HG03025 (cell line): ENCODE measurements at regions not wholly inside any gene's neighbourhood (a gene's known extent, or its start where the extent isn't known, plus 50 kb on each side); places are given as distances from the start of the nearest gene placed in this dataset.
"Not testable (repeated sequence)": the region's sequence is repeated elsewhere in the genome, so short reads cannot be mapped to it uniquely, and the experiment has no call there.

Source experiments
- ATAC-seq: cut with Tn5 transposase; IDR thresholded peaks from one replicate; pipeline ENCODE4 v1.9.1; 2021; ENCODE audit warnings: mild to moderate bottlenecking, moderate library complexity; ENCODE audit not compliant: unreplicated experiment, low FRiP score

DNA sequence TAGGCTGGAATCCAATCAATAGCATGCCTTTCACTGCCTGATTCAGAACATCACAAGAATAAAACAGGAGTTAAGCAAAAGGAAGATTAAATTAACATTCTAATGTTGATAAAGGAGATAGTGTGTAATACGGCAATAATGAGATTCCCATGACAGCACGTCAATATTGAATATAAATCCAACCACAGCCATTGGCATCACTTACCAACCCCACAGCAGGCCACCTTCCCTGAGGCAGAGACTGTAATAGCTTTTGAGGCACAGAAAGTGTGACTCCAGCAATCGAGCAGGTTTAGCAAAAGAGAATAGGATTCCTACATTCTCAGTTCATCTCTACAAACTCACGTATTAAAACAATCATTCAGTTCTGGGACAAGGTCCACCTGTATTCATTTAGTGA lies 954.6 kb upstream of the CDH18 start:
- not testable (repeated sequence) for ATAC-seq

DNA sequence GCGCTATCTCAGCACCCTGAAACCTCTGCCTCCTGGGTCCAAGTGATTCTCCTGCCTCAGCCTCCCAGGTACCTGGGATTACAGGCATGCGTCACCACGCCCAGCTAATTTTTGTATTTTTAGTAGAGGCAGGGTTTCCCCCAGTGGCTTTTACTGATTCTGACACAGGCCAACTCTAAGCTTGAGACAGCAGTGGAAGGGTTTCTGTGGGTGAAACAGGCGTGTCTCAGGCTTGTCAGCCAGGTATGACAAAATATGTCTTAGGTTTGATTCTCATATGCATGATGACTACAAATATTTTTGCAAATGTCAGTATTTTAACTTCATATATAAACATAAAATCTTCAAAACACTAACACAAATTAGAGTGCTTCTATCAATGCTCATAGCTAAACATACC lies 952.8 kb upstream of the CDH18 start:
- ATAC-seq: not testable (repeated sequence)

DNA sequence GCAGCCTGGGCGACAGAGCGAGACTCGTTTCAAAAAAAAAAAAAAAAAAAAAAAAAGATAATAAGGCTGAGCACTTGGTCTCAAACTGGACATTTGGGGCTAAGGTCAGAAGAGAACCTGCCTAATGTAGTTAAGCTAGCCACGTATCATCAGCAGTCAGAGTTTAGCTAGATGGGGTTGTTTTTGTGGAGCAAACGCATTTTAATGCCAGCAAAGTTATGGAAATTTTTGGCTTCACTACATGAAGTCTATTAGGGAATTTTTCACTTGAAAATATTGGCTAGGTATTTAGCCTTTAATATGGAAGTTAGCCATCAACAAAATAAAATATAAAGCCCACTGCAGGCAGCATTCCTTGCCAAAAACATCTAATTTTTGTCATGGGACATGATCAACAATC lies 902.9 kb upstream of the CDH18 start:
- not testable (repeated sequence) for ATAC-seq

DNA sequence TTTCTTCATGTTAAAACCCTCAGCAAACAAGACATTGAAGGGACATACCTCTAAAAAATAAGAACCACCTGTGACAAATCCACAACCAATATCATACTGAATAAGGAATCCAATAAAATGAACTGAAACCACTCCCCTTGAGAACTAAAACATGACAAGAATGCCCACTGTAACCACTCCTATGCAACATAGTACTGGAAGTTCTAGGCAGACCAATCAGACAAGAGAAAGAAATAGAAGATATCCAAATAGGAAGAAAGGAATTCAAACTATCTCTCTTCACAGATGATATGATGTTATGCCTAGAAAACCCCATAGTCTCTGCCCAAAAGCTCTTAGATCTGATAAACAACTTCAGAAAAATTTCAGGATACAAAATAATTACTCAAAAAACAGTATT lies 887.7 kb upstream of the CDH18 start:
- ATAC-seq: not testable (repeated sequence)

DNA sequence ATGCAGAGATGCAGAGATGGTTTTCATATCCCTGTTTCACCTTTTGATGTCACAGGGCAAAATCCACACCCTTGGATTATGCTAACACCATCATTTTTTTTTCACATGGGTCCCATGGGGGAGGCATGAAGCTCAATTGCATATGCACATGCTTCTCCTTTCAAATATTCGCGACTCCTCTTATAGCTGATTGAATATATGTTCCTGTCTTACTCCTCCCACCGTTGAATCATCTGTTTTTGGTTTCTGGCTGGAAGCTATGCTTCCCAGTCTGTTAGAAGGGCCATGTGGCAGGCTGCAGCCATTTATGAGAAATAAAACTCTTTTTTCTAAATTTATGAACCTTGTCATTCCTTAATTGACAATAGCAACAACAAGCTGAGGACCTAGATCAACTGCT lies 877.9 kb upstream of the CDH18 start:
- not testable (repeated sequence) for ATAC-seq

DNA sequence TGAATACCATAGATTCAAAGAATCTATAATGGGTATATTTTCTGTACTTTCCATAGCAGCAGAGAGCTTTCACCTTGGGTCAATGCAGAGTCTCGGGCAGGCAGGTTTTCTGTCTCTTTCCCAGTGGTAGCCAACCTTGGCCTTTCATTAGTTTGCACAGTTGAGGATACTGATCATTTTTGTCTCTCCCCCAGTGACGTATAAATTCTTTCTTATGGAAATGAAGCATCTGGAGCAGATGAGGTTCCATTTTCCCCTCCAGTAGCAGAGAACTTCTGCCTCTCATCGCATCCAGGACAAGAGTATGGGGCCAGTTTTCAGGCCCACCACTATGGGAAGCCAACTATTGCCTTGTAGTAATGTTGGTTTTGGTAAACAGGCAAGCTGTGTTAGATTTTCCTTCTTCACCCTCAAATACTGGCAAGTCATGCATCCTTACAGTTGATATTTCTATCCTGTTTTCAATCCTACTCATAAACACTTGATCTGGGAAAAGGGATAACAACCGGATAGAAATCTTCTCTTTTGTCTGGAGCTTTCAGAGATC lies 845.2 kb upstream of the CDH18 start:
- ATAC-seq: no peak

DNA sequence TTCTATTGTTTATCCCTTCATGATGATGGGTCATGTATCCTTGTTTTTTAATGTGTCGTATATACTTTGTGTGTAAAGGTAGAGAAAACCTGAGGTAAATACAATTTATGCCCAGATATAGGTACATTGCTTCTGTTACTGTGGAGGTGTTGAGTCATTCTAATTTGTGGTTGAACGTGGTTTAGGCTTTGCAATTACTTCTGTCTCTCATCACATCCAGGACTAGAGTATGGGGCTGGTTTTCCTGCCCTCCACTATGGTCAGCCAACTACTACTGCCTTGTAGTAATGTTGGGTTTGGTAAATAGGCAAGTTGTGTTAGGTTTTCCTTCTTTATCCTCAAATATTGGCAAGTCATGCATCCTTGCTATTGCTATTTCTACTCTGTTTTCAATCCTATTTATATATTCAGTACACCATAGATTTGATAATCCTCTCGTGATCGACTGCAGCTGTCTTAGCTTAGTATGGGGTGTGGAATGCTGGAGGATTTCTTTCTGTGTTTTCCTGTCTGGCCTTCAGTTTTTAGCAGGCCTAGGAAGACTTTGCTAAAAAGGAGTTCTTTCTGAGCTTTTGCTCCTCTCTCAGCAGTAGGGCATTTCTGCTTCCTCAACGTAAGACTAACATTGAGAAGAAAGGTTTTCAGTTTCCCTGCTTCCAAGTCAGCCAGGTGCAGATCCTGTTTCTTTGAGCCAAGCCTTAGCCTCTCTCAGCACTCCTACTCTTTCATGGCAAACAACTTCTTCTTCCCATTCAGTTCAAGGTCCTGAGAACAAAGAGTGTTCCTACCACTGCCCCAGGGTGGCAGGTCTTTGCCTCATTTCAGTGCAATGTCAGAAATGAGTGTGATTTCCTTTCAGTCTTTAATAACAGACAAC lies 844.4 kb upstream of the CDH18 start:
- ATAC-seq: no peak

DNA sequence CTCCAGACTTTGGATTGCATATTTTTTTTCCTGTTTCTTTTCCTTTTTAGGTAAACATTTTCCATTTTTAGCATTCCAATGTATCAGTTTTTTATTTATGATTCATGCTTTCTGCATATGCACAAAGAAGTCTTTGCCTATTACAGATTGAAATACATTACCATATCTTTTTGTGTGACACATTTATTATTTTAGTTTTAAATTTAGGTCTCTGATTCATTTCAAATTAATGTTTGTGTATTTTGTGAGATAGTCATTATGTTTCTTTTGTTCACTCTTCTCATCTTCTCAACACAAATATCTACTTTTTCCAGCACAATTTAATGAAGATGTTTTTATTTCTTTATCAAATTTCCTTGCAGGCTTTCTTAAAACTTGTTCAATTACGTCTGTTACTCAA lies 838.0 kb upstream of the CDH18 start:
- ATAC-seq: not testable (repeated sequence)

DNA sequence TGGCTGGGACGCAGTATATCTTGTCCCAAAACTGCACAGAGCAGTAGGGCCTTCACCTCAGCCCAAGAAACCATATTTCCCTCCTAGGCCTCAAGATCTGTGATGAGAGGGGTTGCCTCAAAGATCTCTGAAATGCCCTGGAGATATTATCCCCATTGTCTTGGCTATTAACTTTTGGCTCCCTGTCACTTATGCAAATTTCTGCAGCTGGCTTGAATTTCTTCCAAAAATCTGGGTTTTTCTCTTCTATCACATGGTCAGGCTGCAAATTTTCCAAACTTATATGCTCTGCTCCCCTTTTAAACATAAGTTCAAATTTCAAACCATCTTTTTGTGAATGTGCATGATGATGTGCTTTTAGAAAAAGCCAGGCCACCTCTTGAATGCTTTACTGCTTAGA lies 809.2 kb upstream of the CDH18 start:
- ATAC-seq: not testable (repeated sequence)

DNA sequence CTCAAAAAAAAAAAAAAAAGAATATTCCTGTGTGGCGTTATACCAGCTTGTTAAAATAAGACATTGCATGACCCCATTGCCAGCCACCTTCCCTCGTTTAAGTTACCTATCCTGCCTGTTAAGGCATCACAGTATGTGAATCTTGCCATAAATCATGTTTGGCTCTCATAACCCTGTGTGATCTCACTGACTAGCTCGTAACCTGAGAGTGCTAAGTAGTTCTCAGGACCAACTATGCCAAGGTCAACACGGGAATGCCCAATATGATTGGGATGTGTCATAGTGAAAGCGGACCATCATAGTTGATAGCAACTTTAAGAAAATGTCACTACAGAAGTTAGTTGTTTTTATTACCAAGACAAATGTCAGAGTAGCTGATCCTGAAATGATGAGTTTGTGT lies 796.8 kb upstream of the CDH18 start:
- not testable (repeated sequence) for ATAC-seq

DNA sequence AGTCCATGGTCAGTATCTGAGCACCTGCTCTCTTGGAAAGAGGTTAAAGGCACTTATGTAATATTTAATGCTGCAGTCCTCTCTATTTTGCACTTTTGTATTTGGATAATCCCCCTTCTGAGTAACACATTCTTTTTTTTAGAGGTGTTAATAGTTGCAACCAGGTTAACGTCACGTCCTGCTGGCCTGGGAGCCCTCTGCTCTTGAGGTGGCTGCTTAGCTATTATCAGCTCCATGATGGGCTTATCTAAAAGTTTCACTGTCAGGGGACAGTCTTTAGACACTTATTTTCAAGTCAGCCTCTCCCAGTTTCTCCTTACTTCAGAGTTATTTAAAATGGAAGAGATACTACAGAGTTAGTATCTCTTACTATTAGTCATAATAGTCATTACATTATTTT lies 795.5 kb upstream of the CDH18 start:
- ATAC-seq: not testable (repeated sequence)

DNA sequence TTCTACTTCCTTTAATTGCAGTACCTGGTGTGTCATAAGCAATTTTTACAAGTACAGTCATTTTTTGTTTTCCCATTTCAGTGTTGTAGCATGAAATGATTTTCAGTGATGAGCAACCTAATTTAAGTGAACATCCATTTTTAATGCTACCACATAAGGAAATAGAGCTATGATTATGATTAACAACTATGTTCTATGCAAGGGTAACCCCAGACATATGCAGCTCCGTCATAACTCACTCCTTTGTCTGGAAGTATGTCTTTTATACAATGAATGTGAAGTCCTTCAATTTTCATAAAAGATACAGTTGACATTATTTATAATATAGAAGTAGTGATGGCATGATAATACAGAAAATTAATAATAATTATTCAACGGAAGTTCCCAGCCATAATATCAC lies 783.3 kb upstream of the CDH18 start:
- not testable (repeated sequence) for ATAC-seq

DNA sequence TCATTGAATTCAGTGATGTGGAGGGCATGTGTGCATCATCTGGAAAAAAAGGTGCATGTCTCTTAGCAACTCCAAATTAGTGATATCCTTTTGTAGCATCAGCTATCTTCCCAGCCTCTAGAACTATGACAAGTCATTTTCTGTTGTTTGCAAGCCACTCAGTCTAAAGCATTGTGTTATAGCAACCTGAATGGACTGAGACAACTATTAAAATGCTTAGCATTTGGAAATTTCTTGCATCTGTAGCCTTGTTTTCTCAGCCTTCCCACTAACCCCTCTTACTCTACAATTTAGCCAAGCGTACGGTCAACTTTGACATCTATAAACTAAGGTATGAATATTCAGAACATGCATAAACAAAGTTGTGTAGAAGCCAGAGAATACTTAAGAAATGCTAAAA lies 777.1 kb upstream of the CDH18 start:
- not testable (repeated sequence) for ATAC-seq

DNA sequence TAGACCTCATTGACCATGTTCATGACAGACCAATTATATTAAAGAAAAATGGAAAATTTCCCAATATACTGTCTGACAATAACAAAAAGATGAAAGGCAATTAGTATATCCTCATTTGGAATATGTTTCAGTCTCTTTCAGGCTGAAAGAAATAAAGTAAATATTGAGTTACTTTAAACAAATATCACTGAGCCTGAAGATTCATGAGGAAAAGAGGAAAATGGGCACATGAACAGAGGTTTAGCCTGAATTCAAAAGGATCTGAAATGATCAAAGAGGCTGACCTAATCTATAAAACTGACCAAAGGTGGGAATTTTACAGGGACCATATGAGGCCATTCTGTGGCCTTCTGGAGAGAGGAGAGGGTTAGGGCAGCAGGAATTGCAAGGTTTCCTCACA lies 771.5 kb upstream of the CDH18 start:
- not testable (repeated sequence) for ATAC-seq

DNA sequence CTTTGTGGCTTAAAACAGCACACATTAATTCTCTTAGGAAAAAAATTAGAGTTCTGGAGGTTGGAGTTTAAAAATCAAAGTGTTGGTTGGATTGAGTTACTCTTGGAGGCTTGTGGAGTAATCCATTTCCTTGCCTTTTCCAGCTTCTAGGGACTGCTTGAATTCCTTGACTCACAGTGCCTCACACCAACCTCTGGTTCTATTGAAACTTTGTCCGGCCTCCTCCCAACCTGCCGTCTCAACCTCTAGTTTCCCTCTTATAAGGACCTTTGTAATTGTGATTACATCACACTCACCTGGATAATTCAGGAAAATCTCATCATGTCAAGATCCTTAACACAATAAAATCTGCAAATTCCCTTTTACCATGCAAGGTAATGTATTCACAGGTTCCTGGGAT lies 764.2 kb upstream of the CDH18 start:
- not testable (repeated sequence) for ATAC-seq

DNA sequence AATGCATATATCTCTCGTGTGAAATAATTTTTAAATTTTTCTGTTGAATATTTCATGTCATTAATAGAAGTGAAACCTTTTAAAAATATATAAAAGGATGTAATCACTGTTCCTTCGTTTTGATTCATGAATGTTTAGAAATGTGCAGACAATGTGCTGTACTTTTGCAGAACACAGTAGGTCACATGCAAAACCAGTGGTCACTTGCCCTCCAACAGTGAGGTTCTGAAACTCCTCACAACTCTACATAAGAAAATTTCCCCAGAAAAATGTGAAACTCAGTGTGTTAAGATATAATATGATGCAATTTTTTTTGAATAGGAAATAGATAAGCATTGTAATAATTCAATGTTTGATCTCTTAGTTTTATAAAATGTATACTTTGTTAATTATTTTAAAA lies 747.7 kb upstream of the CDH18 start:
- not testable (repeated sequence) for ATAC-seq

DNA sequence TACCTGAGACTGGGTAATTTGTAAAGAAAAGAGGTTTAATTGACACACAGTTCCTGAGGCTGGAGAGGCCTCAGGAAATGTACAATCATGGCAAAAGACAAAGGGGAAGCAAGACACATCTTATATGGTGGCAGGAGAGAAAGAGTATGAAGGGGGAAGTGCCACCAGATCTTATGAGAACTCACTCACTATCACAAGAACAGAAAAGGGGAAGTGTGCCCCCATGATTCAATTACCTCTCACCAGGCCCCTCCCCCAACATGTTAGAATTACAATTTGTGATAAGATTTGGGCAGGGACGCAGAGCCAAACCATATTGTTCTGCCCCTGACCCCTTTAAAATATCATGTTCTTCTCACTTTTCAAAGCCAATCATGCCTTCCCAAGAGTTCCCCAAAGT lies 744.2 kb upstream of the CDH18 start:
- not testable (repeated sequence) for ATAC-seq

DNA sequence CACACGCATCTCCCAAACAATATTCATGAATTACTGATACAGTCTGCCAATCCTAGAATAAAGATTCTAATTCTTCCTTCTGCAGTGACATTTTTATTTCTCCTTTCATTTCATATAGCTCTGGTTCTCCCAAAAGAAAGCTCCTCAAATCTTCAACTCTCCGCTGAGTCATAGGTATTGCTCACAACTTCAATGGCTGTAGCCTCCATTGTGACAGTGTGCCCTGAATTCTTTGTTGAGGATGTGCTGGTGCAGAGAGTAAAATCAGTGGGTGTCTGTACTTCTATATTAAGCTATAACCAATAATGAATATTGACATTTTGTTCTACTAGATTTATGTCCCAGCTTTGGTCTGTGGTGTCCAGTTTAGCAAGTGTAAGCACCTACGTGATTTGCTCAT lies 733.3 kb upstream of the CDH18 start:
- ATAC-seq: not testable (repeated sequence)

DNA sequence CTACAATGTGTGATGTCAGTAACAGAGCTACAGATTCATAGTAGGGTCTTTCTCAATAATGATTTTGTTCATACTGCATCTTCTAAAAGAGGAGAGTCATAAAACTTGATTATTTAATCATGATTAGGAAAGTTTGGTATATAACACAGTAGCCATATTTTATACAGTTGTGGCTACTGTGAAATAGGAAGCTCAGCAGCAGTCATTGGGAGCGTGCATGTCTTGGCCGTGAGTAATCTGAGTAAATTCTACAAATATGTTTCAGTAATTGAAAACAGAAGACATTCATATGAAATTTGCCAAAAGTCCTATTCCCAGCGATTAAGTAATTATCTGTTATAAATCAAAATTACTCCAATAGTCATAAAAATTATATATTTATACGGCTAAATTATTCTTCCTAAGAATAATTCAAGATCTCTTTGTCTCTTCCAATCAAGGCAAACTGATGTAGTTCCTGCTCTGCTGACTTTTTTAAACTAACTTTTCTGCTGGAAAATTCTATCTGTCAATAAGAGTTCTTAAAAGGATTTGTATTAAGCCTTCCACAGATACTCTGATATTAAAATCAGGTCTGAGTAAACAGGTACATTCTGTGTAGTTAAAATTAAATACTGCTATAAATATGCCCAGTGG lies 723.6 kb upstream of the CDH18 start:
- not testable (repeated sequence) for ATAC-seq

DNA sequence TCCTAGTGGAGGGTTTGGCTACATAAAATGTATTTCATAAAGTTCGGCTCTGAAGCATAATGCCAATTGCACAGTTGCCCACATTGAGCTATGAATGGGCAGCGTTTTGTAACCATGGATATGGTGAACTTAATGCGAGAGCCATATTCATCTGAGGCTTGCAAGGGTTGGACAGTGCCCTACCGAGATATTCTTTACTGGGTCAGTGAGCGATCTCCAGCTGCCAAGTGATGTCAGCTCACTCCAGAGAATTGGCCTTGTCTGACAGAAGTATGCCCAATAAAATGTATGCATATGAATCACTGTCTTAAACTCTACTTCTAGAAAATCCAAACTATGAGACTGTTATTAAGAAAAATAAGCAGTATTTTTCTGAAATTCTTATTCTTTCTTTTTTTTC lies 719.6 kb upstream of the CDH18 start:
- not testable (repeated sequence) for ATAC-seq

DNA sequence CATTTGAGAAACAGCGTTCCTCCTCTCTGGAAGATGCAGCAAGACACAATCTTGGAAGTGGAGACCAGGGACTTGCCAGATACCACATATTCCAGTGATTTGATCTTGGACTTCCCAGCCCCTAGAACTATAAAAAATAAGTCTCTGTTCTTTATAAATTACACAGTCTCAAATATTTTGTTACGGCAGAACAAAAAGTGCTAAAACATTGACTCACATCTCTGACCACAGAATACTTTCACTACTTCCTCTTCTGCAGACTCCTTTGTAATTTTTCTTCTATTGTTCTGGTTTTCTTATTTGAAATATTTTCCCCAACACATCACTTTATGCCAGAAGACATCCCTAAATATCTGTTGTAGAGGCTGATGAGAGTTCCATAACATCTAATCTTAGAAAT lies 706.1 kb upstream of the CDH18 start:
- ATAC-seq: no peak

DNA sequence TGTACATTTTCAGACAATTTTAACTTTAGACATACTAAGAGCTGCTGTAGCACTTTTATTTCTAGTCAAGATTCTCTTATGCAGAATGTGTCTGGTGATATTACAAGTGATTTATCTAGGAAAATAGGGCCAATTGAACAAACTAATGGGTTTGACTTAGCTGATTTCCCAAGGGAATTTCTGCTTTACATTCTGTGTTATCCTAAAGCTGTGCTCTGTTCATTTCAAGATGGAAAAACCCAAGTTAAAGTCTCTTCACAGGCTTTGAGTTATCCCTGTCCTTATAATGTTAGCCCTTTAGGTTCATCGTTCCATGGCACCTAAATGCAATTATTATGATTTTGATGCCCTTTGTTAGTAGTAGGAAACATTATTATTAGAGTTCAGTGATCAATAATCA lies 704.9 kb upstream of the CDH18 start:
- no peak for ATAC-seq
